Frontal cortex (tissue), 3 donors: ENCODE measurements at regions not wholly inside any gene's neighbourhood (a gene's known extent, or its start where the extent isn't known, plus 50 kb on each side); places are given as distances from the start of the nearest gene placed in this dataset.
A peak's percentile ranks its signal among the peaks of the same experiment; 100 is the strongest.
"Not testable (repeated sequence)": the region's sequence is repeated elsewhere in the genome, so short reads cannot be mapped to it uniquely, and the experiment has no call there.

ENCODE experiments used
- DNase-seq, 2 donors: peaks; one replicate each; pipeline ENCODE4 v3.0.0; 2012; ENCODE audit warnings: low spot score in 2 of 2
- FAIRE-seq: peaks from 2 replicates; lab custom pipeline; 2012; peaks lifted over from hg19 to GRCh38; lab: Jason Lieb, UNC
- donor health status: control.
- donor health status: control.
- donor health status: control.

DNA sequence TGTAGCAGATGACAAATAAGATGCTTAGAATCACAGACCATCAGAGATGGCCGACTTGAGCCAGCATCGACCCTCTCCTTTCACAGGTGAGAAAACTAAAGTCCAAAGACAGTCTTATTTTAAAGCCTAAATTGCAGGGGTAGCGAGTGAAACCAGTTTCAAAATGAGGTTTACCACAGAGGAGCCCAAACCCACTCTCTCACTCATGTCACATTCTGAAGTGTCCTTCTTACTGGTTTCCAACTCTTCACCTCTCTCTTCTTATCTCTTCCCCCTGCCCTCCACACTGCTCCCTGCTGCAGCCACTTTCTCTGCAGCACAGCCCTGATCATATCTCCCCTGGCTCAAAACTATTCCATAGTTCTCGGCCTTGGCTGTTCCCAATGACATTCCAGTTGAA is 57.0 kb upstream of the NID2 start:
- DNase-seq = no peak
- FAIRE-seq = no peak

DNA sequence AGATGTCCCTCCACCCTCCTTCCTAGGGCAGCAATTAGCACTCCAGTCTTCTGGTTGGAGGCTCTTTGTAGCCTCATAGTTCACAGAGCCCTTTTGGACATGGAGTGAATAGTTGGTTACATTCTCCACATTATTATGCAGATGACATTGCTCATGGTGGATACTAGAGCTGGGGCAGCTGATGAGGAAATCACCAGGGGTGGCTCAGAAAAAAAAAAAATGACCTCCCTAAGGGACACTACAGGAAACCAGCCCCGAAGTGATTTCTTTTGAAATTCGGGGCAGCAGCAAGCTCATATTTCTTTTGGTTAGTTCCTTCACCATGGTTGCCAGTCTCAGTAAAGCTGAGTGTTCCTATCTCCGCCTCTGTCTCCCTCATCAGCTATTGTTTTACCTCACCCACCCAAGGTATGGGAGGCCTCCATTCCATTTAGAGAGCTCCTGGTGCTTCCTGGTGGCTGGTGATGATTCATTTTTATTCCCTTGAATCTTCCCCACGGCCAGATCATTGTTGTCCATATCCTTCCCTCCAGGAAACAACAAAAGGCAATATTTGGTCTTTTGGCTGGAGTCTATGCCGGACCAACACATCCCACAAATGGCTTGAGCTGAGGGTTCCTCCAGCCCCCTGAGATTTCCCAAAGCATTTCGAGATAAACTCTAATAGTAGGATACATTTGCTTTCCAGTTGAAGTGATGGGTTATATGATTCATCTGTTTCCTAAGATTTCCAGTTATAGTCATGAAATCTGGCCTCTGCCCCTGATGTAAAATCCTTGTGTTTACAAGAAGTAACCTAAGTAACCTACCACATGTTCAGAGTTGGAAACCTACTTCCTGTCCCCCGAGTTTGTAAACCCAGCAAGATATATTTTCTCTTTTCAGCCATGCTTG is 56.2 kb upstream of the NID2 start:
- no peak for DNase-seq
- no peak for FAIRE-seq

GRCh38 chr14:52122163-52122562 is 53.3 kb upstream of the NID2 start:
- DNase-seq, FAIRE-seq: not testable (repeated sequence)

DNA sequence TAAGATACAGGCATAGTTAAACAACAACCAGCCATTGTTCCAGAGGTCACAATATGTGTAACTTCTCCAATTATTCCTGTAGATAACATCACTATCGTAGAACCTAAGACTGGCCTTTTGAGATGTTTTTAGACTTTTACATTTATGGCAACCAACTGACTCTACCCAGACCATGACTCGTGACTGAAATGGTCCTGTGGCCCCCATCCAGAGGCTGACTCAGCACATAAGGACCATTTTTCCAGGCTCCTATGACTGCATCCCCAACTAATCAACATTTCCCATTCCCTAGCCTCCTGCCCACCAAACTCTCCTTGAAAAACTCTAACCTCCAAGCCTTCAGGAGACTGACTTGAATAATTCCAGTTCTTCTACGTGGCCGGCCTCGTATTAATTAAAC is 52.6 kb upstream of the NID2 start:
- no peak for DNase-seq
- no peak for FAIRE-seq

DNA sequence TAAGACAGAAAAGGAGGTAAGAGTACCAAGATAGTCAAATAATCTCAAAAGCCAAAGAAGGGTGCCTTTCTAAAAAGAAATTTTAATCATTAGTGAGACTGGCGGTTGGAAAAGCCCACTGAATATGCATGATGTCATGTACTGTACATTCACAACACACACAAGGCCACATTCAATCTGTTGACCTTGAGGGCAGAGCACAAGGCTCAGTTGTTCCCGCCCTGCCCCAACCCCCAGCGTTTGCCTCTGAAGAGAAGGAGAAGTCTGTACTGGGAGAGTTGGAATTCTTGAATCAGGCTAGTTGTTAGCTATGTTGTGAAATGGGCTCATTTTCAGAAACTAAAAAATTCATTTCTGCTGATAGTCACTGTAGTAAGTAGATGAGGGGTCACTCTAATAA is 50.2 kb upstream of the NID2 start:
- no peak for FAIRE-seq
- peak; percentile 18 to 55 for DNase-seq
